Gastroesophageal sphincter (tissue), 4 donors: ENCODE measurements at regions not wholly inside any gene's neighbourhood (a gene's known extent, or its start where the extent isn't known, plus 50 kb on each side); places are given as distances from the start of the nearest gene placed in this dataset.

ENCODE experiments used
- ATAC-seq: fragments of 150-250 bp; one replicate; pipeline ENCODE4 v1.9.1; 2016; ENCODE audit warnings: mild to moderate bottlenecking, moderate library complexity
- H3K27ac ChIP-seq, 4 donors: fragments of 200-600 bp; sonication (generic) in 3 of 4; 1 replicate in 3 of 4; 2 replicates in 1 of 4; pipeline ENCODE4 v1.5.1; 2016 to 2019
- H3K27me3 ChIP-seq: fragments of 200-600 bp; sonication (generic); one replicate; pipeline ENCODE4 v1.5.1; 2019
- H3K36me3 ChIP-seq, 2 donors: fragments of 200-600 bp; sonication (generic); one replicate each; pipeline ENCODE4 v1.5.1; 2019; ENCODE audit warnings: control low read depth in 1 of 2
- H3K4me1 ChIP-seq, 3 donors: fragments of 200-600 bp; sonication (generic); 1 replicate in 2 of 3; 2 replicates in 1 of 3; pipeline ENCODE4 v1.5.1; 2016 to 2019; ENCODE audit warnings: control low read depth in 2 of 3
- H3K4me3 ChIP-seq, 2 donors: fragments of 200-600 bp; sonication (generic); one replicate each; pipeline ENCODE4 v1.5.1; 2019; ENCODE audit warnings: mild to moderate bottlenecking in 1 of 2, moderate library complexity in 1 of 2
- H3K9me3 ChIP-seq, 3 donors: fragments of 200-600 bp; sonication (generic); one replicate each; pipeline ENCODE4 v1.5.1; 2017 to 2019; ENCODE audit warnings: control low read depth in 2 of 3
- EP300 ChIP-seq: sonication (generic); formaldehyde crosslinking; IDR thresholded peaks from one replicate; pipeline ENCODE4 v1.6.1; 2017; ENCODE audit warnings: antibody characterized with exemption, mild to moderate bottlenecking
- POLR2A ChIP-seq, 2 donors: fragments of 450-650 bp; IDR thresholded peaks; one replicate each; pipeline ENCODE4 v1.6.1; 2017; ENCODE audit warnings: antibody characterized with exemption in 2 of 2, mild to moderate bottlenecking in 2 of 2, moderate library complexity in 1 of 2
- POLR2AphosphoS5 ChIP-seq: sonication (generic); formaldehyde crosslinking; IDR thresholded peaks from one replicate; pipeline ENCODE4 v1.6.1; 2017; ENCODE audit warnings: antibody characterized with exemption
- WGBS, 2 donors: methylation state at CpG; one replicate each; pipeline ENCODE4 v1.1.5; 2018; ENCODE audit warnings: low coverage in 1 of 2; 5-methylcytosine and 5-hydroxymethylcytosine counted together
- TF ChIP-seq, protein P1 (sequence below), 4 experiments: fragments of 200-600 bp in 2 of 4; fragments of 450-650 bp in 2 of 4; sonication (generic) in 1 of 4; IDR thresholded peaks; one replicate each; pipeline ENCODE4 v1.5.1; 2017 to 2019; ENCODE audit warnings: antibody characterized with exemption in 4 of 4, mild to moderate bottlenecking in 2 of 4, moderate library complexity in 2 of 4

DNA sequence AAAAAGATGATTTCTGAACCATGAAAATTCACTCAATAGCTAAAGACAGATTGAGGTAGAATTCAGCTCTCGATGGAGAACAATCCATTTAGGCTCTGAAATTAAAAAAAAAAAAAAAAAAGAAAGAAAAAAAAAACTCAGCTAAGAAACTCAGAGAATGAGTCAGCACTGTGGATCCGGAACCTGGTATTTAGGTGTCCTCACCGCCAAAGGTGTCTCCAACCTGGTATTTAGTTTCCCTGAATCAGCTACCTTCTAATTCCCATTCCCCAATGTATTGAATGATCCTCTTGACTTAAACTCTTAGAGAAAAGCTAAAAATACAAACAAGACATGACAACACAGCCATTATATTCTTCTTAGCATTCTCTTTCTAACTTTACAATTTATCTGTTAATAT, 150.3 kb upstream of the RASGEF1B start:
- Histone ChIP-seq H3K27me3 (no peaks in the 10 kb centered on the region), H3K4me1 (no peaks in the 10 kb centered on the region), H3K4me3 (no peak overlapping the region), H3K9me3 (no peaks in the 10 kb centered on the region), H3K27ac (no peak overlapping the region), H3K36me3 (no peaks in the 10 kb centered on the region)
- WGBS, 2 donors, result 58 to 81% methylated on average over 2 to 3 of the region's 3 CpGs
- TF ChIP-seq, protein P1, sequence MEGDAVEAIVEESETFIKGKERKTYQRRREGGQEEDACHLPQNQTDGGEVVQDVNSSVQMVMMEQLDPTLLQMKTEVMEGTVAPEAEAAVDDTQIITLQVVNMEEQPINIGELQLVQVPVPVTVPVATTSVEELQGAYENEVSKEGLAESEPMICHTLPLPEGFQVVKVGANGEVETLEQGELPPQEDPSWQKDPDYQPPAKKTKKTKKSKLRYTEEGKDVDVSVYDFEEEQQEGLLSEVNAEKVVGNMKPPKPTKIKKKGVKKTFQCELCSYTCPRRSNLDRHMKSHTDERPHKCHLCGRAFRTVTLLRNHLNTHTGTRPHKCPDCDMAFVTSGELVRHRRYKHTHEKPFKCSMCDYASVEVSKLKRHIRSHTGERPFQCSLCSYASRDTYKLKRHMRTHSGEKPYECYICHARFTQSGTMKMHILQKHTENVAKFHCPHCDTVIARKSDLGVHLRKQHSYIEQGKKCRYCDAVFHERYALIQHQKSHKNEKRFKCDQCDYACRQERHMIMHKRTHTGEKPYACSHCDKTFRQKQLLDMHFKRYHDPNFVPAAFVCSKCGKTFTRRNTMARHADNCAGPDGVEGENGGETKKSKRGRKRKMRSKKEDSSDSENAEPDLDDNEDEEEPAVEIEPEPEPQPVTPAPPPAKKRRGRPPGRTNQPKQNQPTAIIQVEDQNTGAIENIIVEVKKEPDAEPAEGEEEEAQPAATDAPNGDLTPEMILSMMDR (IDR thresholded peaks at IDR 0.05), result no peak
- TF ChIP-seq EP300, result no peak
- TF ChIP-seq POLR2AphosphoS5, result no peak
- no peak for TF ChIP-seq POLR2A (IDR thresholded peaks at IDR 0.05)
- ATAC-seq, result no peak

DNA sequence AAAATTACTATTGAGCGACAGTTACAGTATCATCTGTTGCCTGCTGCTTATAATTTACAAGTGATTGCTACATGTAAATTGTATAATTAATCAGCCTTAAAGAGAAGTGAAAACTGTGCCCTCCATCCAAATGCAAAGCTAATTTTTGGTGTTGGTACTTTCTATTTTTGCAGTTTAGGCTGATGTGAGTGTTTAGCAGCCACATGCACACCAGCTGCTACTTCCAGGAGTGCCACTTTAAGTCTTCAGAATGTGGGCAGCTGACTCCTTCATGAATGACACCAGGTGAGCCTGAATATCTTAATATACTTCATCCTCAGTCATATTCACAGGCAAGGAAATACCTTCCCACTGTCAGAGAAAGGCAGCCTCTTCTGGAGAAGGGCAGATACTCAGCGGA, 149.8 kb upstream of the RASGEF1B start:
- no peak overlapping the region for H3K27ac ChIP-seq
- H3K27me3 ChIP-seq, result no peaks in the 10 kb centered on the region
- no peak for TF ChIP-seq POLR2AphosphoS5
- TF ChIP-seq, protein P1 (IDR thresholded peaks at IDR 0.05), result no peak
- no peak for TF ChIP-seq EP300
- no peak for TF ChIP-seq POLR2A (IDR thresholded peaks at IDR 0.05)
- H3K4me3 ChIP-seq, result no peak overlapping the region
- 0 to 50% methylated on average over 1 to 2 of the region's 2 CpGs for WGBS, 2 donors
- no peaks in the 10 kb centered on the region for H3K36me3 ChIP-seq
- no peaks in the 10 kb centered on the region for H3K9me3 ChIP-seq
- ATAC-seq, result no peak
- H3K4me1 ChIP-seq, result no peaks in the 10 kb centered on the region

DNA sequence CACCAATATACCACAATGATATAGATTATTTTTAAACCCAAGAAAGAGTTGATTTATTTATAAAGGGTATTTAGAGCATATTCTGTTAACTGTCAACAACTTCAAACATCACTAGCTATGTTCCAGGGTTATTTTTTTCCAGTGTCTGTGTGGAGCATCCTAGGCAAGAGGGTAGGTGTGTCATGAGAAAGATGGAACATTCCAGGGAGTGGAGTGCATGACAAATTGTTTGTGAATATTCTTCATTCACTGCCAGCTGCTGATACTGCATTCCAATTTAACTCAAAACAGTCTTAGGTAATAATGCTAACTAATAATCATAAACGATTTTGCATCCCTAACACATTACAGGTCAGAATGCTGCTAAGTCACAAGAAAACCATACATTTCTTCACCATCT, 148.7 kb upstream of the RASGEF1B start:
- Histone ChIP-seq H3K4me1 (no peaks in the 10 kb centered on the region), H3K27ac (no peak overlapping the region), H3K9me3 (no peaks in the 10 kb centered on the region), H3K36me3 (no peaks in the 10 kb centered on the region), H3K4me3 (no peak overlapping the region), H3K27me3 (no peaks in the 10 kb centered on the region)
- TF ChIP-seq EP300, result no peak
- TF ChIP-seq POLR2AphosphoS5, result no peak
- no peak for TF ChIP-seq POLR2A (IDR thresholded peaks at IDR 0.05)
- TF ChIP-seq, protein P1 (IDR thresholded peaks at IDR 0.05), result no peak
- no peak for ATAC-seq
- WGBS, 2 donors, result 50 to 53% methylated on average over 1 of the region's 1 CpG

DNA sequence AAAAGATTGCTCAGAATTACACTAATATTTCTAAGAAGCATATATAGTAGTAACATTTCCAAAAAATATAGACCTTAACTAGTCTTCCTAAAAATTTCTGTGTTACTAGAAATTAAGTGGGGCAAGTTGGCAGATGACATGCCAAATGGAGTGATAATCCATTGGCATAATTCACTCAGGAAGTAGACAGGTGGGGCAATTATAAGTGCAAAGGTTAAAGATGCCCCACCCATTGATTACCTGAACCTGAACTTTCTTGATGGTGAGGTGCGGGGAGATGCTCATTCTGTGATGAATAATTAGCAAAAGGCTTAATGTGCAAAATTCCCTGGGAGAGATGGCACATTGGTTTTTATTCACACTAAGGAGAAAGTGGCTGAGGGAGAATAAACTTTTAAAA, 145.8 kb upstream of the RASGEF1B start:
- Histone ChIP-seq H3K27me3 (no peaks in the 10 kb centered on the region), H3K4me3 (no peak overlapping the region), H3K9me3 (no peaks in the 10 kb centered on the region), H3K27ac (no peak overlapping the region), H3K4me1 (no peaks in the 10 kb centered on the region), H3K36me3 (no peaks in the 10 kb centered on the region)
- TF ChIP-seq, protein P1 (IDR thresholded peaks at IDR 0.05), result no peak
- TF ChIP-seq POLR2AphosphoS5, result no peak
- ATAC-seq, result no peak
- WGBS, 2 donors, result 82 to 83% methylated on average over 1 of the region's 1 CpG

DNA sequence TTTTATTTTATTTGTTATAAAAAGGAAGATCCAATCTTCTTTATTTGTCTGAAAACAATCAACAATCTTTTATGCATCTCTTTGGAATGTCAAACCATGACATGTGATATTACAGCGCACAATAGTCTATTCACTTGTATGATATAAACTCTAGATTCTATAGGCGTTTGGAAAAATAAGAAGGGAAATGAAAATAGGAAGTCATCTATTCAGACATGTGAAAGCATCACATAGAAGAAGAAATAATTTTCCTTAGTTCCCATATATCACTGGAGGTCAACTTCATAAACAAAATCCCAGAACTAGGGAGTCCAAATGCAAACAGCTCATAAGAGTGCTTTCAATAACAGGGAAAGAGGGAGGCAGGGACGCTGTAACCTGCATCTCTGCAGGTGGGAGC, 139.5 kb upstream of the RASGEF1B start:
- H3K4me1 ChIP-seq, result peaks cover 0 to 10% (median 0%) of the 10 kb centered on the region in 3 donors
- no peaks in the 10 kb centered on the region for H3K27me3 ChIP-seq
- no peaks in the 10 kb centered on the region for H3K36me3 ChIP-seq
- H3K9me3 ChIP-seq, result no peaks in the 10 kb centered on the region
- TF ChIP-seq, protein P1 (IDR thresholded peaks at IDR 0.05), result no peak
- TF ChIP-seq POLR2A (IDR thresholded peaks at IDR 0.05), result no peak
- TF ChIP-seq POLR2AphosphoS5, result no peak
- no peak for TF ChIP-seq EP300
- WGBS, 2 donors, result 81 to 82% methylated on average over 3 of the region's 3 CpGs
- no peak overlapping the region for H3K27ac ChIP-seq
- no peak for ATAC-seq
- no peak overlapping the region for H3K4me3 ChIP-seq
